ENCODE measurements at regions not wholly inside any gene's neighbourhood (a gene's known extent, or its start where the extent isn't known, plus 50 kb on each side); places are given as distances from the start of the nearest gene placed in this dataset.

DNA sequence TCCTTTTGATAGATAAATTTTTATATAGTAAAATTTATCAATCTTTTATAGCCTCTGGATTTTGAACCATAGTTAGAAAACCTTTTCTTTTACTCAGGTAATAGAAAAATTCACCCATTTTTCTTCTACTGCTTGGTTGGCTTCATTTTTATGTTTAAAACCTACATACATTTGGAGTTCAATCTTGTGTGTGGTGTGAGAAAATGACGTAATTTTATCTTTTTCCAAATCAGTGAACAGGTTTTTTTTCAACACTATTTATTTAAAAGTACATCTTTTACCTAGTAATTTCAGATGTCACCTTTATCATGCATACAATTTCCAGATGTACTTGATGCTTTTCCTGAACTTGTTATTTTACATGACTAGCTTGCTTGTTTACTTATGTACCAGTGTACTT is 200.2 kb downstream of the TRIM36 start:
- ATAC-seq (no peak), DNase-seq (no peak)
- intact Hi-C loops (cut with DNase I), result no loop called here

GRCh38 chr5:114957384-114957783 is 212.3 kb downstream of the TRIM36 start:
- DNase-seq (no peak), ATAC-seq (no peak)
- intact Hi-C loops (cut with DNase I), result no loop called here

- intact Hi-C loops (cut with DNase I), result no loop called here
- DNase-seq, result no peak
- peak in 1 of 2 donors; percentile 34 for ATAC-seq
Measured at GRCh38 chr5:114953565-114953964, 216.1 kb downstream of the TRIM36 start.

- intact Hi-C loops (cut with DNase I), result no loop called here
- ATAC-seq, result no peak
- DNase-seq, result no peak
Measured at GRCh38 chr5:114952876-114953275, 216.8 kb downstream of the TRIM36 start.

- no peak for DNase-seq
- ATAC-seq, result no peak
- intact Hi-C loops (cut with DNase I), result no loop called here
Measured at GRCh38 chr5:114949756-114950155, 220.0 kb downstream of the TRIM36 start.

DNA sequence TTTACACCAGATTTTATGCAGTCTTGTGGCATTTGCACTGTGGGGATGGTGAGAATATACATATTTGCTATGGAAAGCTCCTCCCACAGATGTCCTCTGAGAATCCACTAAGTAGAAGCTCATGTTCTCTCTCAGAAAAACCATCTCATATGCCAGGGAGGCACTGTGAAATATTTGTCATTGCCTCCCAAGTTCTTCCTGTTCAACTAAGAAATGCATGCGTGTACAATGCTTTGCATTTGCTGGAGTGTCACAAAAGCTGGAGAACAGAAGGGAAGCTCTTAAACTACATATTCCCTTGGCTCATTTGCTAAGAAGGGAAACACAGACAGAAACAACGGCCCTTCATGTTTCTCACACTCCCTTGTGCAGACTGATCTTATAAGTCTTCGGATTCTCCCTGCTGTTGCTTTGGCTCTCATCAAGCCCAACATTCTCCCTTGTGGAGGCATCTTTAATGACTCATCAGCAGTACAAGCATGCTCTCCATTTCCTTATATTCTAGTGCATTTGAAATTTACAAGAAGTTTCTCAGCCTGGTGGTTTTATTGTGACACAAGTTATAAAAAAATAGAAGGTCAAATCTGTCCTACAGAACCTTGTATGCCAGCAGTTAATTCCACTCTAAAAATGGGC is 220.6 kb downstream of the TRIM36 start:
- ATAC-seq (peak in 1 of 2 donors; percentile 73), DNase-seq (no peak)
- intact Hi-C loops (cut with DNase I), result no loop called here

GRCh38 chr5:114948363-114948762 is 221.3 kb downstream of the TRIM36 start:
- intact Hi-C loops (cut with DNase I), result no loop called here
- ATAC-seq (peak in 1 of 2 donors; percentile 64), DNase-seq (no peak)

DNA sequence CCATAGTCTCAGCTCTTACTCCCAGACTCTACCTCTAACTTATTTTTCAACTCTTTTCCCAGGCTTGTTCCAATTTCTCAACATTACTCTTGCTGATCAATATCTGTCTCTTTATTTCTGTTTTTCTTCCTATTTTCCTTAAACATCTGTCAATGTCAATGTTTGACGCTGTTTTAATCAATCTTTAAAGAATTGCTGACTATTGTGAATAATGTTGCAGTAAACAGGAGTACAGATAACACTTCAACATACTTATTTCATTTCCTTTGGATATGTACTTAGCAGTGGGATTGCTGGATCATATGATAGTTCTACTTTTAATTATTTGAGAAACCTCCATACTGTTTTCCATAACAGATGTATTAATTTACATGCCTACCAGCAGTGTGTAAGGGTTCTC is 229.0 kb downstream of the TRIM36 start:
- no peak for ATAC-seq
- intact Hi-C loops (cut with DNase I), result no loop called here
- DNase-seq, result no peak

GRCh38 chr5:114935490-114935889 is 234.2 kb downstream of the TRIM36 start:
- no peak for ATAC-seq
- intact Hi-C loops (cut with DNase I), result no loop called here
- no peak for DNase-seq

GRCh38 chr5:114928644-114929462 is 240.9 kb downstream of the TRIM36 start:
- ATAC-seq, result no peak
- intact Hi-C loops (cut with DNase I), result no loop called here
- no peak for DNase-seq

- DNase-seq (no peak), ATAC-seq (no peak)
- intact Hi-C loops (cut with DNase I), result no loop called here
Measured at GRCh38 chr5:114924769-114925168, 244.9 kb downstream of the TRIM36 start.

DNA sequence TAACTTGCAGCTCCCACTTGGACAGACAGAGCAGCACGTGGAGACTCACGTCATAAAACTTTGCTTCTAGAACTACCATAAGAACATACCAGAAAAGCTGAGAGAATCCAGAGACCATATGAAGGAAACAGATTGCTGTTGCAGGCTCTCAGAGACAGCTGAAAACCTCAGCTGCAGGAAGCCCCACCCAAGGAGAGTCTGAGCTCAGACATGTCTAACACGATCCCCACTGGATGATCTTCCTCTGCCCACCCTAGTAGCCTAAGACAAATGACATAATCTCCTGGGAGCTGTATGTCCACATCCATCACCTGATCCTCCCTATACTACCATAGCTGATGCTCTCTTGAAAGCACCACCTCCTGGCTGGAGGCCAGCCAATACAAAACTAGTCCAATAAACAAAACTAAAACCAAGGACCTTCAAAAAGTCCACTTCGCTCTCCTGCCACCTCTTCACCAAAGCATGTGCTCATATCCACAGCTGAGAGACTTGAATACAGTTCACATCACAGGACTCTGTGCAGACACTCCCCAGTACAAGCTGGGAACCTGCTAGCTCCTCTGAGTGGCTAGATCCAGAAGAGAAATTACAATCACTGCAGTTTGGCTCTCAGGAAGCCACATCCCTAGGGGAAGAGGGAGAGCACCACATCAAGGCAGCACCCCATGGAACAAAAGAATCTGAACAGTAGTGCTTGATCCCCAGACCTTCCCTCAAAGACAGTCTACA is 257.4 kb downstream of the TRIM36 start:
- DNase-seq, result no peak
- no peak for ATAC-seq
- intact Hi-C loops (cut with DNase I), result no loop called here

DNA sequence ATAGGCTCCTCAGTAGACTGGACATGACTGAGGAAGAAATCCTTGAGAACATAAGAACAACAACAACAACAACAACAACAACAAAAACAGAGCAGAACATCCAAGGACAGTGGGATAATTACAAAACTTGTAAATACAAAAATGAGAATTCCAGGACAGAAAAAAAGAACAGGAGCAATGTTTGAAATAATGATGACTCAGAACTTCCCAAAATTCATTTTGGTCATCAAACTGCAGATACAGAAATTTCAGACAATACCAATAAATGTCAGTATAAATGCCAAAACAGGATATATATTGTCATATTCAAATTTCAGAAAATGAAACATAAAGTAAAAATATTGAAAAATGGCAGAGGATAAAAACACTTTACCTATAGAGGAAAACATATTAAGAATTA is 259.0 kb downstream of the TRIM36 start:
- no peak for ATAC-seq
- DNase-seq, result no peak
- intact Hi-C loops (cut with DNase I), result no loop called here

GRCh38 chr5:114909424-114909823 is 260.3 kb downstream of the TRIM36 start:
- ATAC-seq (no peak), DNase-seq (no peak)
- intact Hi-C loops (cut with DNase I), result no loop called here

DNA sequence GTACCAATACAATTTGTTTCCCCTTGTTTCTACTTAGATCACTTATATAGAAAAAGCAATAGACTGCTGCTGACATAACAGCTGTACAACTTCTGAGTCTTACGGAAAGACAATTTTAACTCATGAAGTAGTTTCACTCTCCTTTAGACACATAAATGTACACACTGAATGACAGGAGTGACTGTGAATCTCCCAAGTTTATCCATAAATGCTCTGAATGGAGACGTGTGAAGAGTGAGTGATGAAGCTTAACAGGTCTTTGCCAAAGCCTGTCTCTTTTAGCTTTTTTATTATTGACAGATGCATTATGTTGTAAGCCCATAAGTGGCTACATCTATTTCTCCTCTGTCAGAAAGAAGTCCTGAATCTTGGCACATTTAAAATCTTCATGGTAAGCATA is 265.9 kb downstream of the TRIM36 start:
- intact Hi-C loops (cut with DNase I), result no loop called here
- ATAC-seq, result no peak

GRCh38 chr5:114898602-114899001 is 271.1 kb downstream of the TRIM36 start:
- intact Hi-C loops (cut with DNase I), result no loop called here
- DNase-seq (no peak), ATAC-seq (no peak)

More for the DNA sequence above, 265.9 kb downstream of the TRIM36 start:
- no peak for DNase-seq

- no peak for ATAC-seq
- intact Hi-C loops (cut with DNase I), result no loop called here
- DNase-seq, result no peak
Measured at GRCh38 chr5:114883675-114884074, 286.0 kb downstream of the TRIM36 start.

DNA sequence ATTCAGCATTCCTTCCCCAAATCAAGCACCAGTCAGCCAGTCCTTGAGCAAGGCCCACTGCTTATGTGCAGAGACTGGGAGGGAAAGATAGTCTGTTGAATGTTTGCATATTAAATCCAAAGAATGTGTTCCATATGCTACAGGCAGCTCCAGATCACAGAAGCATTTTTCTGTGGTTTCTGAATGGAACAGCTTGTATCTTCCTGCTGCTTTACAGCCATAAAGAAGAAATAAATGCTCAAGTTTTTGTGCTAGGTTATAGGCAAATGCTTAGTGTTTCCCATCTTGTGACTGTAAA is 310.3 kb downstream of the TRIM36 start:
- ATAC-seq (no peak), DNase-seq (no peak)
- intact Hi-C loops (cut with DNase I), result no loop called here

DNA sequence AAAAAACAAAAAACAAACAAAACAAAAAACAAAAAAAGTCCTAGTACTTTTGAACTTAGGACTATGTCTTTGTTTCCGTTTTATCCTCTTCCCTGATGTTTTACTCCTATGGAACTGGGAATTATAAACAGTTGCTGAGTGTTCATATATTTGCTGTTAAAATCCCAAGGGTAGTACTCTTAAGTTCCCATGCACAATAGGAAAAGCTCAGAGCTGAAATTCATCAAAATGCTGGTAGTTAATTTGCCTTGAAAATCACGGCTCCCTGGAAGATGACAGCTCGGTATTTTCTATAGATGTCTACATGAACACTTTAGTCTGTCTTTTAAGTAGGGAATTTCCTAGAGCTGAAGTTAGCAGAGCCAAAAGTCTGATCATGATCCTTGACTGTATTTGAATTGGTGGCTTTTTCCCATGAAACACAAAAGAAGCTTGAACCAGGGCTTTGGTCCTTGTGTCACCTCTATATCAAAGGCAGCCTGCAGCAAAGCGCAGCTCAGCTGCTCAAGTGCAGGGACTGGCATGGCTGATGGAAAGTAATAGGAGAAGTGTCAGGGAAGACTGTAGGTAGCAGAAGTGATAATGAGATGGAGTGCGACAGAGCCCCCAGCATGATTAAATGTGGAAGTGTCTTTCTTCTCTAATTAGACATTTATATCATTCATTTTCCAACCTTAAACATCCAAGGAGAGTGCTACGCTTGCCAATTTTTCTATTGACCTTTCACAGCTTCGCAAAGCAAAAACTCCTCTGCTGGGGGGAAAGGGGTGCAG is 310.9 kb downstream of the TRIM36 start:
- DNase-seq (no peak), ATAC-seq (no peak)
- intact Hi-C loops (cut with DNase I), result no loop called here

All from left cardiac atrium (tissue), 4 donors.